GM19240 (cell line): ENCODE measurements at regions not wholly inside any gene's neighbourhood (a gene's known extent, or its start where the extent isn't known, plus 50 kb on each side); places are given as distances from the start of the nearest gene placed in this dataset.
"Not testable (repeated sequence)": the region's sequence is repeated elsewhere in the genome, so short reads cannot be mapped to it uniquely, and the experiment has no call there.

Experiments used
- DNase-seq: peaks from one replicate; pipeline ENCODE4 v3.0.0; 2011; ENCODE audit warnings: low spot score; ENCODE audit not compliant: insufficient read length

GRCh38 chr14:28820677-28821076, 54.1 kb downstream of the FOXG1 start:
- DNase-seq, result no peak

- DNase-seq, result no peak
These were observed 55.4 kb downstream of the FOXG1 start for GRCh38 chr14:28821993-28822392.

DNA sequence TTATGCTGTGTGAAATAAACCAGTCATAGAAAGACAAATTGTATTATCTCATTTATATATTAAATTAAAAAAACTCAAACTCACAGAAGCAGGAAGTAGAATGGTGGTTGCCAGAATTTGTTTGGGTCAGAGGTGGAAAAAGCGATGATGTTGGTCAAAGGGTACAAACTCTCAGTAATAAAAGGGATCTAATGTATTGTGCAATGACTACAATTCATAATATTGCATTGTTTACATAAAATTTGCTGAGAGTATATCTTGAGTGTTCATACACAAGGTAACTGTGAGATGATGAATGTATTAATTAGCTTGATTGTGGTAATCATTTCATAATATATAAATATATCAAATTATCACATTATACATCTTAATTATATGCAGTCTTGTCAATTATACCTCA, 56.7 kb downstream of the FOXG1 start:
- no peak for DNase-seq

DNA sequence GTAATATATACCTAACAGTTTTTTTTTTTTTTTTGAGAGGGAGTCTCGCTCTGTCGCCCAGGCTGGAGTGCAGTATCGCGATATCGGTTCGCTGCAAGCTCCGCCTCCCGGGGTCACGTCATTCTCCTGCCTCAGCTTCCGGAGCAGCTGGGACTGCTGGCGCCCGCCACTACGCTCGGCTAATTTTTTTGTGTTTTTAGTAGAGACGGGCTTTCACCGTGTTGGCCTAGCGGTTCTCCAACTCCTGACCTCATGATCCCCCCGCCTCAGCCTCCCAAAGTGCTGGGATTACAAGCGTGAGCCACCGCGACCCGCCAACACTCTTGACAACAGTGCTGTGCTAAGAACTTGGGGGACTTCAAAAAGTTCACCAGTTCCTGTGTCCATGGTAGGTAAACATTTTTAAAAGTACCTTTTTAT, 63.5 kb downstream of the FOXG1 start:
- DNase-seq, result no peak

DNA sequence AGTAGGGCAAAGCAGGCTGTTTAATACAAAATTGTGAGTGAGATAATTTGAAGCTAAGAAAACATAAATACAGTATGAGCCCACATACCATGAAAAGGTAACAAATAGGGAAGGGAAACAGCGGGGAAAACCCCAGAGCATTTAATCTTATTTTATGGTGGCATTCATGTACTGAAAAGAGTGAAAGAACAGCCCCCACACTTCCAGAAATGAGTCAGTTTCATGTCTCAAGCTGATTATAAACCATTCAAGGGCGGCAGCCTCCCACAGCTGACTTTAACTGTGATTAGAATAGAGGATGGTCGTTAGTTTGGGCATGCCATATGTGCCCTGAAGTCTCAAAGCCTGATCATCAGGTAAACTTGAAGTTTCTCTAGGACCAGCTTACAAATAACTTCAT, 64.5 kb downstream of the FOXG1 start:
- peak; percentile 3 for DNase-seq

DNA sequence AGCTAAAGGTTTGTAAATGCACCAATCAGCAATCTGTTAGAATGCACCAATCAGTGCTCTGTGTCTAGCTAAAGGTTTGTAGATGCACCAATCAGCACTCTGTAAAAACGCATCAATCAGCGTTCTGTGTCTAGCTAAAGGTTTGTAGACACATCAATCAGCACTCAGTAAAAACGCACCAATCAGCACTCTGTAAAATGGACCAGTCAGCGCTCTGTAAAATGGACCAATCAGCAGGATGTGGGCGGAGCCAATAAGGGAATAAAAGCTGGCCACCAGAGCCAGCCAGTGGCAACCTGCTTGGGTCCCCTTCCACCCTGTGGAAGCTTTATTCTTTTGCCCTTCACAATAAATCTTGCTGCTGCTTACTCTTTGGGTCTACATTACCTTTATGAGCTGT, 76.0 kb downstream of the FOXG1 start:
- DNase-seq, result not testable (repeated sequence)

DNA sequence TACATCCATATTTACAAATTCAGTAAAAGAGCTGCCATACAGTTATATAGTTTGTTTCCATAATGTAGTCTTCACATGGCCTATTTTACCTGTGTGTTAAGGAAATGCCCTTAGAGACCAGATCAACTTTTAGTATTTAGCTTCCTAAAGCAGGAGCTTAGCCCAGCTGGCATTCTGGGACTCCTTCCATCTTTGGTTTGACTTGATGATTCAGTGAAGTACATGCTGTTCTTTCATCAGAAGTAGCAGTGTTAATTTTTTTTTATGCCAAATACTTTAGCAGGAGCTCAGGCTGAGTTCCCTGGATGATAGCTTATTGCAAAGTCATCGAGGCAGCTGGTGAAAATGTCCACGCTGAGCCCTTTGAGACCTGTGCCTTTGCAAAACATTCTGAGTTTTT, 101.0 kb downstream of the FOXG1 start:
- no peak for DNase-seq

DNA sequence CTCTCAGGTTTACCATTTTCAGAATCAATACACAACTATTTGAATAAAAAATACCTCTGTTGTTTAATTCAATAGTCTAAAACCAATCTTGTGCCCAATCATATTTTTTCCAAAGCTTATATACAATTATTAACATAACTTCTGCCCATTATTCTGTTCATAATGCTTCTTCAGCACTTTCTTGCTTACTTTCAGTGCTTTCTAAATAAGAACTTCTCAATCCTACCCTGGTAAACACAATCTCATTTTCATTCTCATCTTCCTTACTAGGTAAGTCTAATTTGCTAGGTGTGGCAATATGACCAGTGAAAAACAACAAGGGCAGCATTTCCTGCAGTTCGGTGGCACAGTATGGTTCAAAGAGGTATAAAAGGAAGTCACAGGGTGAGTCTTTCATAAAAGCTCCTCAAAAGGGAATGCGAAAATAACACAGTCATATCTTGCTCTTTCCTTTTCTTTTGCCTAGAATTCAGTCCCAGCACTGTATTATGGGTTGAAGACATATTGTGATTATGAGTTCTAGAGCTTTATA, 103.5 kb downstream of the FOXG1 start:
- DNase-seq, result no peak

GRCh38 chr14:28875934-28876571, 109.5 kb downstream of the FOXG1 start:
- DNase-seq, result no peak

DNA sequence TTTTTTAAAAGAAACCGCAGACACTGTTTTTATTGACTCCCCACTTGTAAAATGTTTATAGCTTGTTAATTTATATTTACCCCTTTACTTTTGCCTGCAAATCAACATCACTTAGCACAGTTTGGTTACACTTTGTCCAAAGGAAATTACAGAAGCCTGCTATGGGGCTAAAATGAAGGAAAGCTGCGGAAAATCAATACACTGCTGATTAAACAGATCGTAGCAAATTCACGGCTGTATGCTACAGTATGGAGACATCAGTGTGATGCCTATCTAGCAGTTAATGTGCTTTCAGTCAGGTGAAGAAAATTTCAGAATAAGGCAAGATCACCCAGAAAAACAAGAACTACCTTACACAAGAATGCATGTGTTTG, 110.0 kb downstream of the FOXG1 start:
- no peak for DNase-seq

DNA sequence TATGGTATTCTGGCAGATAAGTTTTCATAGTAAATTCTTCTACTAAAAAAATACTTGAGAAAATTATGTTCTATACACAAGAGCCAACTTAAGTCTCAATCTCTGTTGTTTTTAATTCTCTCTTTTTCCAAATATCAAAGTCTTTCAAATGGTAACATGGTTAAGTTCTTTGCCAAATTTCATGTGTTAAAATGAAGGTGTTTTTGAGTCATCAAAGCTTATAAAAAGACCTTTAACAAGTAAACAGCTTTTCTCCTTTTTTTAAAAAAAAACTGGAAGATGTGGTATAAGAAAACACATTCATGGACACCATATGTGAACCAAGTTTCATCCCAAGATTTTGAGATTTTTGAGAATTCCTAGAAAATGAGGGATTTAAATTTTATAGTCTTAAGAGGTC, 111.3 kb downstream of the FOXG1 start:
- no peak for DNase-seq

DNA sequence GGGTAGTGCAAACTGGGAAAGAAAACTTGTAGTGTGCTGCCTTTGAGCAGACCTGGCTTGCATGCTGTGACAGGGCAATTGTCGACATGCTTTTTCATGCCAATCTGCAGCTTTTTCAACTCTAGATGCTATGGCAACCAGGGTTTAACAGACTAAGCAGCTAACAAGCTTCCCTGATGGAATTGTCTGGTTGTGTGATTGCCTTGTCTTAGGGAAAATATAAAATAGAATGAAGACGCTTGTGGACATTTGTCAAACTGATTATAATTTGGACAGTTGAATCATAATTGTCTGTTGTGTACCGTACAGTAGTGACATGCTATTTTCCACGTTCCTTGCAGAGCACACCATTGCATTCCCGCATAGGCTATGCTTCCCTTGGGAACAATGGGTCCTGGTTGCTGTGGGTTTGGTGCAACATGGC, 113.0 kb downstream of the FOXG1 start:
- DNase-seq, result no peak

GRCh38 chr14:28886940-28887339, 120.4 kb downstream of the FOXG1 start:
- DNase-seq, result no peak

DNA sequence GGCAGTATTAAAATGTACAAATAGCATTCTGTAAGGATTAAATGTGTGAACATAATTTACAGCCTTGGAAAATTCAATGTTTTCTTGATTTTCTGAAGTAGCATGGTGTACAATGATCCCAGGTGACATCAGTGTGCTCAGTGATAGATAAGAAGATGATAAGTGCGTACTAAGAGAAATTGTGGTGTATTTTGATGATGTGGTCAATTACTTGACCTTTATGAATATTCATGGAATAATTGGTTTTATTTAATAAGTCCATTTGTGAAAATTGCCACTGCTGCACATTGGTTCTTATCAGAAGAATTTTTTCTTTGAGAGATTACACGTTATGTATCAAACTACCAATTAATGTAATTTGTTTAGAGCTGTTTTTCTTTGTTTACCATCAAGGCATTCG, 128.8 kb downstream of the FOXG1 start:
- DNase-seq, result no peak

DNA sequence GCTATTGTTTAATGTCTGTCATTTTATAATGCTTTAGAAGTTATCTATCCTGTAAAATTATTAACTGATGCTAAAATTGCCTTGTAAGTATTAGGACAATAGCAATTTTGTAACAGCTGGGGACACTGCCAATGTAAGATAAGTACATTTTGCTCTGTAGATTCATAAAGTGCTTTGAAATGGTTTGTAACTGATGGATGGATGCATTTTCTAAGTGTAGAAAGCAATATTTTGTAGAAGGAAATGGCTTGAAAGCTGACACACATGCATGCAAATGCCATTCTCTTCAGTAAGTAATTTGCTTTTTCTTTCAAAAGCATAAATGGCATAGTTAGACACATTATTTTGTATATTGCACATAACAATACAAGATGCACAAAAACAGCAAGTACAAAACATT, 129.8 kb downstream of the FOXG1 start:
- DNase-seq, result no peak

DNA sequence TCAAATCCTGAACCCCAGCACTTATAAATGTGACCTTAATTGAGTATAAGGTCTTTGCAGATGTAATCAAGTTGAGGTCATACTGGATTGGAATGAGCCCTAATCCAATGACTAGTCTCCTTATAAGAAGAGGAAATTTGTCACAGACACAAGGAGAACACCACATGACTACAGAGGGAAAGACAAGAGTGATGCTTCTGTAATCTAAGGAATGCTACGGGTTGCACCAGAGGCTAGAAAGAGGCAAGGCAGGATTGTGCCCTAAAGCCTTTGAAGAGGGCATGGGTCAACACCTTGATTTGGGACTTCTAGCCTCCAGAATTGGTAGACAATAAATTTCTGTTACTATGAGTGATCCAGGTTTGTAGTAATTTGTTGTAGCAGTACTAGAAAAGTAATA, 135.0 kb downstream of the FOXG1 start:
- no peak for DNase-seq

DNA sequence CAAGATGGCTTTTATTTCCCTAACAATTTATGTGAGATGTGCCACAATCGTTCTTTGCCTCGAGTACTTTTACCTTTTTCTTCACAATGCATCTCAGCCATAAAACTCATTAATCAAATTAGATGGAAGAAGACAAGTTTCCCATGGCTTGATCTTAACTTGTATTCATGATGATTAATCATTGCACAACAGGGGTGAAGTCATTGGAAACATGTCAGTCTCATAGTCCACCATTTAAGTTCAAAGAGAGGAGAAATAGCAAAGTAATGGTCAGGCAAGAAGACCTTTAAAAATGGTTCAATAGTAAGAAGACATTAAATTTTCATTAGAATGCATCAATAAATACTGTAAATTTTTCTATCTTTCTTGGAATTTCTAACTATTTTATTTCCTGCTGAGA, 136.3 kb downstream of the FOXG1 start:
- no peak for DNase-seq

DNA sequence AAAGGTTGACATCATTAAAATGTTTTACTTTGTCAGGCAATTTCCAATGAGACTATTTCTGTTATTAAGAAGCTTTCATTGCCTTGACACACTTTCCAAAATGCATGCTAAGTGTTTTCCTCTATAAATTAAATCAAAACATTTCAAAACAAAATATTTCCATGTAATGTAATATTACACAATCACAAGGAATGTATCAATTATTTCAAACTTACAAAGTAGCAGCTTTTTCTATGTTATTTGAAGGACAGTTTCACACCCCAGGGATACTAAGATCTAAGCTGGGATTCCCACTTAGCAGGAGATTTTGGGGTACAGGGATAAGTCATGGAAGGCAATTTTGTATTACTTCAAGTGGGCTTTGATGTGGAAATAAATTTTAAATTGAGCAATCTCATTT, 144.9 kb downstream of the FOXG1 start:
- no peak for DNase-seq

GRCh38 chr14:28913056-28913455, 146.5 kb downstream of the FOXG1 start:
- DNase-seq, result no peak

DNA sequence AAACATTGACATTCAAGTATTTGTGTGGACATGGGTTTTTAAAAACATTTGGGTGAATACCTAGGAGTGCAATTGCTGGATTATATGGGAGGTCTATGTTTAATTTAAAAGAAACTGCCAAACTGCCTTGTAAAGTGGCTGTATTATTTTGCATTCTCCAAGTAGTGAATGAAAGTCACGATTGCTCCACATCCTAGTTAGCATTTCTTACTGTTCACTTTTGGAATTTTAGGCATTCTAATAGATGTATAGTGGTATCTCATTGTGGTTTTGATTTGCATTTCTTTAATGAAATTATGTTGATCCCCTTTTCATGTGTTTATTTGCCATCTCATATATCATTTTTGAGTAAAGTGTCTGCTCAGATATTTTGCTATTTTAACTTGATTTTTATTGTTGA, 159.5 kb downstream of the FOXG1 start:
- no peak for DNase-seq

GRCh38 chr14:28931999-28932398, 165.4 kb downstream of the FOXG1 start:
- DNase-seq, result no peak

DNA sequence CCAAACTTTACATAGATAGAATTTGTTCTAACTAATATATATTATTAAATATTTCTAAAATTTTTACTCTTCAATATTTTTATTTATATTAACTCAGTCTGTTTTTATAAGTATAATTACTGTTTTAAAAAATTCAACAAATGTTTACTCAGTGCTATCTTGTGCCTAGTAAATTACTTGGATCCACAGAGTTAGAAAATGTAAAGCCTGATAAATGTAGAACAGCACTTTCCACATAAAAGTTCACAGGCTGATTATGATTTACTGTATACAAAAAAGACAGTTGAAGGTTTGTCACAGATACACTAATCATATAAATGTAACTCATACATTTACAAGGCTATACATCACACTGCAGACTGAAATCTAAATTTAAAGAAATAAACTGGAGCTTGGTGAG, 170.0 kb downstream of the FOXG1 start:
- DNase-seq, result no peak

- DNase-seq, result no peak
These were observed 175.2 kb downstream of the FOXG1 start for GRCh38 chr14:28941758-28942157.

GRCh38 chr14:28944605-28945004, 178.0 kb downstream of the FOXG1 start:
- no peak for DNase-seq
